ENCODE measurements at regions not wholly inside any gene's neighbourhood (a gene's known extent, or its start where the extent isn't known, plus 50 kb on each side); places are given as distances from the start of the nearest gene placed in this dataset.

DNA sequence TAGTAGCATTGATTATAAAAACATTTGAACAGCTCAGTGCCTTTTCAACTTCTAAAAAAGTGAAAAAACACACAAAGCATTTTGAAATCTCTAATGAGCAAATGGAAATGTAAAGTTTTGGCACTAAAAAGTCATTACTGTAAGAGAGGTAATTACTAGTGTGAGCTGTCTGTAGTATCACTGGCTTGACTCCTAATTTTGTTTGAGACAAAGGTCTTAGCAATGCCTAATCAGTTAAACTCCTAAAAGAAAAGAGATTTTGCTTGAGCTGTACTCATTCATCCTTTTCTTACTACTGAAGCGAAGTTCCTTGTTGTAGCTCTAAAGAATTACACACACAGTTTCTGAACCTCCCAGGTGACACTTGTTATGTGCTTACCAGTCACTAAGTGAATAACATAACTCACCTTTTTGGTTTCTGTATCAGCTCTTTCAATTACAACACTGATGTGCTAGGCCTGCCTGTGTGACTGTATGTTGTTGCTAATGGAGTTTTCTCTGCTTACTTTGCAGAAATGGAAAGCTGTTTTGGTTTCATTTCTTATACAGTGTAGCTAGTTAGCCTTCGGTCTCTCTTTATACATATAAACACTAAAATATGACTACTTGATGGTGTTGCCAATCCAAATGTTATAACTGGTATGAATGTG lies 924.4 kb upstream of the TENM4 start:
- H3K27ac ChIP-seq (ENCODE audit: low read depth, low read length, poor library complexity, severe bottlenecking) = no peak overlapping the region
- ChIA-PET CTCF (ENCODE audit: unreplicated experiment) (no interaction called here), POLR2A (no interaction called here)
- H3K9me3 ChIP-seq (ENCODE audit: low read length) = no peaks in the 10 kb centered on the region
- TF ChIP-seq EZH2phosphoT487 (IDR thresholded peaks at IDR 0.05; ENCODE audit: borderline replicate concordance, low read depth, low read length) = no peak
- TF ChIP-seq, protein P1, sequence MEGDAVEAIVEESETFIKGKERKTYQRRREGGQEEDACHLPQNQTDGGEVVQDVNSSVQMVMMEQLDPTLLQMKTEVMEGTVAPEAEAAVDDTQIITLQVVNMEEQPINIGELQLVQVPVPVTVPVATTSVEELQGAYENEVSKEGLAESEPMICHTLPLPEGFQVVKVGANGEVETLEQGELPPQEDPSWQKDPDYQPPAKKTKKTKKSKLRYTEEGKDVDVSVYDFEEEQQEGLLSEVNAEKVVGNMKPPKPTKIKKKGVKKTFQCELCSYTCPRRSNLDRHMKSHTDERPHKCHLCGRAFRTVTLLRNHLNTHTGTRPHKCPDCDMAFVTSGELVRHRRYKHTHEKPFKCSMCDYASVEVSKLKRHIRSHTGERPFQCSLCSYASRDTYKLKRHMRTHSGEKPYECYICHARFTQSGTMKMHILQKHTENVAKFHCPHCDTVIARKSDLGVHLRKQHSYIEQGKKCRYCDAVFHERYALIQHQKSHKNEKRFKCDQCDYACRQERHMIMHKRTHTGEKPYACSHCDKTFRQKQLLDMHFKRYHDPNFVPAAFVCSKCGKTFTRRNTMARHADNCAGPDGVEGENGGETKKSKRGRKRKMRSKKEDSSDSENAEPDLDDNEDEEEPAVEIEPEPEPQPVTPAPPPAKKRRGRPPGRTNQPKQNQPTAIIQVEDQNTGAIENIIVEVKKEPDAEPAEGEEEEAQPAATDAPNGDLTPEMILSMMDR (conservative IDR thresholded peaks at IDR 0.05; ENCODE audit: low read length) = no peak
- no peak overlapping the region for H3K4me2 ChIP-seq (ENCODE audit: low read length)
- intact Hi-C loops (cut with micrococcal nuclease; ENCODE audit: unreplicated experiment) = no loop called here
- no peaks in the 10 kb centered on the region for H3K4me1 ChIP-seq (ENCODE audit: insufficient read depth, low read length, poor library complexity, severe bottlenecking)
- no TSS peak for BruUV-seq (replicated peaks)
- no peak overlapping the region for H3K4me3 ChIP-seq (ENCODE audit: low read depth, low read length, poor library complexity, severe bottlenecking)
- no peaks in the 10 kb centered on the region for H3K9me2 ChIP-seq (ENCODE audit: insufficient read depth, low read length)
- H4K20me1 ChIP-seq (ENCODE audit: insufficient read depth, low read length) = no peaks in the 10 kb centered on the region
- no peak for DNase-seq (ENCODE audit: low spot score)
- H2AFZ ChIP-seq (ENCODE audit: low read length) = no peak overlapping the region
- no peaks in the 10 kb centered on the region for H3K36me3 ChIP-seq (ENCODE audit: insufficient read depth, low read length)
- no peaks in the 10 kb centered on the region for H3K79me2 ChIP-seq (ENCODE audit: insufficient read depth, low read depth, low read length)

DNA sequence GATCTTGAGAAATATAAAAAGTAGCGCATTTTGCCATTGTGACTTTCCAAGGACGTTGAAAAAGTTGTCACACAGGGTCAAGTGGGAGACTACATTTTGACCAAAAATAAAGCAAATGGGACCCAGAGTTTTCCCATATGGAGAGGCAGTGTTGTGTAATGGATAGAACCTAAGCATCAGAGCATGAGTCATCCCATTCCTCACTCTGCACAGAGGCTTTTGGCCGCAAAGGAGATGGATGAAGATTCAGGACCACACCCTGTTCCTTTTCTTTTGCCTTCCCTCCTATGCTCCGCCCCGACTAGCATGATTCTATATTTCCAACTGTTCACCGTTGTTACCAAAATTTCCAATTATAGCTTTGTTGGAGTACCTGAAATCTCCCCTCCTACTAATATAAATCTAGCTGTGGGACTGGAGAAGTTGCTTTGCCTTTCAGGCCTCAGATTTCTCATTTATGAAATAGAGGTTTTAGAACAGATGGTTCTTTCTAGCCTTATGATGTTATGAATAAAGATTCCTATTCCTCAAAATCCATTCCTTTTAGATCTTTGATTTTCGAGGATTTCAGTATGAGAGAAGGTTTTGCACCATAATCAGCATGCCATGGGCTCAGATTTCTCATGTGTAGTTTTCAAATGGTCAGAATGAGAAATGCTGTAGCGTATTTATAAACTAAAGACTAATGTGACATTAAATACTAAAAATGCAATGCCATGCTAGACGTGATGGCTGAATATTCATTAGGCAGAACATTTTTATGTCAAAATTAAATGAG lies 921.9 kb upstream of the TENM4 start:
- no peak overlapping the region for H3K27ac ChIP-seq (ENCODE audit: low read depth, low read length, poor library complexity, severe bottlenecking)

More for the DNA sequence above, 921.9 kb upstream of the TENM4 start:
- H2AFZ ChIP-seq (ENCODE audit: low read length) = no peak overlapping the region
- no peak for TF ChIP-seq EZH2phosphoT487 (IDR thresholded peaks at IDR 0.05; ENCODE audit: borderline replicate concordance, low read depth, low read length)
- TF ChIP-seq, protein P1 (conservative IDR thresholded peaks at IDR 0.05; ENCODE audit: low read length) = no peak
- no peak overlapping the region for H3K4me2 ChIP-seq (ENCODE audit: low read length)
- no peaks in the 10 kb centered on the region for H3K9me2 ChIP-seq (ENCODE audit: insufficient read depth, low read length)
- H3K36me3 ChIP-seq (ENCODE audit: insufficient read depth, low read length) = no peaks in the 10 kb centered on the region
- intact Hi-C loops (cut with micrococcal nuclease; ENCODE audit: unreplicated experiment) = no loop called here
- no peak overlapping the region for H3K4me3 ChIP-seq (ENCODE audit: low read depth, low read length, poor library complexity, severe bottlenecking)
- no TSS peak for BruUV-seq (replicated peaks)
- no peaks in the 10 kb centered on the region for H3K4me1 ChIP-seq (ENCODE audit: insufficient read depth, low read length, poor library complexity, severe bottlenecking)
- POLR2A ChIA-PET = no interaction called here
- DNase-seq (ENCODE audit: low spot score) = no peak
- H3K9me3 ChIP-seq (ENCODE audit: low read length) = no peaks in the 10 kb centered on the region
- no peaks in the 10 kb centered on the region for H3K79me2 ChIP-seq (ENCODE audit: insufficient read depth, low read depth, low read length)
- CTCF ChIA-PET (ENCODE audit: unreplicated experiment) = no interaction called here
- no peaks in the 10 kb centered on the region for H4K20me1 ChIP-seq (ENCODE audit: insufficient read depth, low read length)
